HEK293 (cell line): ENCODE measurements at regions not wholly inside any gene's neighbourhood (a gene's known extent, or its start where the extent isn't known, plus 50 kb on each side); places are given as distances from the start of the nearest gene placed in this dataset.

ENCODE experiments used
- CTCF ChIA-PET: fragments of 350-600 bp; formaldehyde crosslinking; extraction: SDS; loops from one replicate; lab custom pipeline; 2021; ENCODE audit warnings: antibody characterized with exemption; lab: Yijun Ruan, JAX
- POLR2A ChIA-PET: fragments of 300-600 bp; formaldehyde crosslinking; extraction: SDS; loops from one replicate; lab custom pipeline; 2020; ENCODE audit warnings: antibody characterized with exemption, inconsistent platforms; lab: Yijun Ruan, JAX
- H3K27ac ChIP-seq: fragments of 200-500 bp; sonication (Bioruptor generic); 2 replicates; pipeline ENCODE4 v1.5.1; 2014; ENCODE audit warnings: low read depth, low read length, control low read depth, inconsistent platforms; ENCODE audit errors: extremely low read depth
- H3K36me3 ChIP-seq, 2 experiments: fragments of 200-500 bp in 1 of 2; sonication (Bioruptor generic) in 1 of 2; 1 replicate in 1 of 2; 2 replicates in 1 of 2; pipeline ENCODE4 v1.5.1; 2014 to 2017; ENCODE audit warnings: inconsistent platforms in 2 of 2, low read length in 2 of 2; ENCODE audit not compliant: control insufficient read depth in 2 of 2, insufficient read depth in 1 of 2
- H3K4me1 ChIP-seq: fragments of 200-500 bp; sonication (Bioruptor generic); 2 replicates; pipeline ENCODE4 v1.5.1; 2014; ENCODE audit warnings: mild to moderate bottlenecking, low read length, inconsistent platforms; ENCODE audit not compliant: control insufficient read depth, insufficient read depth
- H3K4me3 ChIP-seq: 2 replicates; pipeline ENCODE4 v1.5.1; 2011; ENCODE audit warnings: low read depth, mild to moderate bottlenecking, control low read depth, low read length, moderate library complexity
- H3K9me3 ChIP-seq: fragments of 200-500 bp; sonication (Bioruptor generic); 2 replicates; pipeline ENCODE4 v1.5.1; 2014; ENCODE audit warnings: low read depth, low read length, inconsistent platforms; ENCODE audit not compliant: control insufficient read depth, insufficient read depth
- MYNN ChIP-seq: fragments of 450-650 bp; formaldehyde crosslinking; IDR thresholded peaks from 2 replicates; pipeline ENCODE4 v1.5.1; 2016; ENCODE audit warnings: missing biosample characterization, missing genetic modification characterization, borderline replicate concordance
- SP7 ChIP-seq: fragments of 450-650 bp; formaldehyde crosslinking; IDR thresholded peaks from 2 replicates; pipeline ENCODE4 v1.5.1; 2016; ENCODE audit warnings: missing biosample characterization, missing genetic modification characterization
- ZBTB21 ChIP-seq: fragments of 450-650 bp; formaldehyde crosslinking; IDR thresholded peaks from 2 replicates; pipeline ENCODE4 v1.5.1; 2017; ENCODE audit warnings: missing biosample characterization, missing genetic modification characterization
- ZFHX2 ChIP-seq: fragments of 450-650 bp; formaldehyde crosslinking; conservative IDR thresholded peaks from 2 replicates; pipeline ENCODE4 v1.5.1; 2016; ENCODE audit warnings: missing biosample characterization, missing genetic modification characterization
- ZFP69B ChIP-seq: fragments of 450-650 bp; formaldehyde crosslinking; IDR thresholded peaks from 2 replicates; pipeline ENCODE4 v1.5.1; 2016; ENCODE audit warnings: missing biosample characterization, missing genetic modification characterization
- ZNF132 ChIP-seq: fragments of 450-650 bp; formaldehyde crosslinking; IDR thresholded peaks from 2 replicates; pipeline ENCODE4 v1.5.1; 2017; ENCODE audit warnings: missing biosample characterization, missing genetic modification characterization, borderline replicate concordance
- ZNF133 ChIP-seq: fragments of 450-650 bp; formaldehyde crosslinking; IDR thresholded peaks from 2 replicates; pipeline ENCODE4 v1.5.1; 2016; ENCODE audit warnings: missing biosample characterization, missing genetic modification characterization
- ZNF274 ChIP-seq, 2 experiments: fragments of 200-500 bp in 1 of 2; fragments of 450-650 bp in 1 of 2; sonication (Bioruptor generic) in 1 of 2; formaldehyde crosslinking in 1 of 2; IDR thresholded peaks; 2 replicates each; pipeline versions ENCODE4 v1.5.1 to v1.6.1; 2014 to 2016; ENCODE audit warnings: borderline replicate concordance in 1 of 2, inconsistent platforms in 1 of 2, low read length in 1 of 2, missing biosample characterization in 1 of 2, missing genetic modification characterization in 1 of 2
- ZNF37A ChIP-seq: fragments of 450-650 bp; IDR thresholded peaks from 2 replicates; pipeline ENCODE4 v1.5.1; 2018; ENCODE audit warnings: missing biosample characterization, missing genetic modification characterization
- ZNF394 ChIP-seq: fragments of 450-650 bp; formaldehyde crosslinking; IDR thresholded peaks from 2 replicates; pipeline ENCODE4 v1.5.1; 2016; ENCODE audit warnings: missing biosample characterization, missing genetic modification characterization, mild to moderate bottlenecking, moderate library complexity, borderline replicate concordance
- ZNF514 ChIP-seq: fragments of 450-650 bp; formaldehyde crosslinking; IDR thresholded peaks from 2 replicates; pipeline ENCODE4 v1.5.1; 2016; ENCODE audit warnings: missing biosample characterization, missing genetic modification characterization
- ZNF518A ChIP-seq: fragments of 450-650 bp; formaldehyde crosslinking; conservative IDR thresholded peaks from 2 replicates; pipeline ENCODE4 v1.5.1; 2016; ENCODE audit warnings: low read depth, missing biosample characterization, missing genetic modification characterization
- ZNF555 ChIP-seq: fragments of 450-650 bp; formaldehyde crosslinking; conservative IDR thresholded peaks from 2 replicates; pipeline ENCODE4 v1.5.1; 2017; ENCODE audit warnings: missing biosample characterization, mild to moderate bottlenecking, missing genetic modification characterization, inconsistent platforms
- ZNF596 ChIP-seq: fragments of 450-650 bp; IDR thresholded peaks from 2 replicates; pipeline ENCODE4 v1.5.0; 2018; ENCODE audit warnings: missing biosample characterization, mild to moderate bottlenecking, missing genetic modification characterization, moderate library complexity
- ZNF658 ChIP-seq: fragments of 450-650 bp; formaldehyde crosslinking; IDR thresholded peaks from 2 replicates; pipeline ENCODE4; 2016; ENCODE audit warnings: missing biosample characterization, missing genetic modification characterization
- ZNF747 ChIP-seq: fragments of 450-650 bp; formaldehyde crosslinking; IDR thresholded peaks from 2 replicates; pipeline ENCODE4 v1.5.1; 2016; ENCODE audit warnings: missing biosample characterization, missing genetic modification characterization
- ZNF776 ChIP-seq: fragments of 450-650 bp; formaldehyde crosslinking; IDR thresholded peaks from 2 replicates; pipeline ENCODE4 v1.5.0; 2017; ENCODE audit warnings: missing biosample characterization, missing genetic modification characterization, borderline replicate concordance
- TF ChIP-seq, protein P1 (sequence below): fragments of 450-650 bp; formaldehyde crosslinking; IDR thresholded peaks from 2 replicates; pipeline ENCODE4 v1.5.1; 2016; ENCODE audit warnings: missing biosample characterization, missing genetic modification characterization, borderline replicate concordance
- TF ChIP-seq, protein P2 (sequence below): fragments of 450-650 bp; formaldehyde crosslinking; IDR thresholded peaks from 2 replicates; pipeline ENCODE4 v1.5.0; 2017; ENCODE audit warnings: missing biosample characterization, missing genetic modification characterization, borderline replicate concordance
- TF ChIP-seq, protein P3 (sequence below): fragments of 450-650 bp; formaldehyde crosslinking; IDR thresholded peaks from 2 replicates; pipeline ENCODE4; 2016; ENCODE audit warnings: missing biosample characterization, missing genetic modification characterization

- POLR2A ChIA-PET: no interaction called here
- Histone ChIP-seq H3K4me1 (no peaks in the 10 kb centered on the region), H3K4me3 (no peak overlapping the region), H3K27ac (no peak overlapping the region)
- TF ChIP-seq ZNF514: no peak
- TF ChIP-seq ZBTB21: no peak
- no peak for TF ChIP-seq MYNN (tag by site-specific recombination)
- TF ChIP-seq, all 188 proteins: peak for 0
- CTCF ChIA-PET: interaction anchor here (0.7 kb wide), 1 partner anchor 128 kb away, joined by 4 read pairs; no protein-coding TSS in a partner anchor
- no peaks in the 10 kb centered on the region for H3K36me3 ChIP-seq
- no peaks in the 10 kb centered on the region for H3K9me3 ChIP-seq
These were observed 156.0 kb downstream of the SEC61B start for GRCh38 chr9:99377790-99378775.

GRCh38 chr9:99383536-99383935, 161.5 kb downstream of the SEC61B start:
- ChIA-PET POLR2A (no interaction called here), CTCF (no interaction called here)
- no peak overlapping the region for H3K4me3 ChIP-seq
- no peaks in the 10 kb centered on the region for H3K36me3 ChIP-seq
- H3K9me3 ChIP-seq: no peaks in the 10 kb centered on the region
- no peak overlapping the region for H3K27ac ChIP-seq
- H3K4me1 ChIP-seq: no peaks in the 10 kb centered on the region
- TF ChIP-seq, protein P1, sequence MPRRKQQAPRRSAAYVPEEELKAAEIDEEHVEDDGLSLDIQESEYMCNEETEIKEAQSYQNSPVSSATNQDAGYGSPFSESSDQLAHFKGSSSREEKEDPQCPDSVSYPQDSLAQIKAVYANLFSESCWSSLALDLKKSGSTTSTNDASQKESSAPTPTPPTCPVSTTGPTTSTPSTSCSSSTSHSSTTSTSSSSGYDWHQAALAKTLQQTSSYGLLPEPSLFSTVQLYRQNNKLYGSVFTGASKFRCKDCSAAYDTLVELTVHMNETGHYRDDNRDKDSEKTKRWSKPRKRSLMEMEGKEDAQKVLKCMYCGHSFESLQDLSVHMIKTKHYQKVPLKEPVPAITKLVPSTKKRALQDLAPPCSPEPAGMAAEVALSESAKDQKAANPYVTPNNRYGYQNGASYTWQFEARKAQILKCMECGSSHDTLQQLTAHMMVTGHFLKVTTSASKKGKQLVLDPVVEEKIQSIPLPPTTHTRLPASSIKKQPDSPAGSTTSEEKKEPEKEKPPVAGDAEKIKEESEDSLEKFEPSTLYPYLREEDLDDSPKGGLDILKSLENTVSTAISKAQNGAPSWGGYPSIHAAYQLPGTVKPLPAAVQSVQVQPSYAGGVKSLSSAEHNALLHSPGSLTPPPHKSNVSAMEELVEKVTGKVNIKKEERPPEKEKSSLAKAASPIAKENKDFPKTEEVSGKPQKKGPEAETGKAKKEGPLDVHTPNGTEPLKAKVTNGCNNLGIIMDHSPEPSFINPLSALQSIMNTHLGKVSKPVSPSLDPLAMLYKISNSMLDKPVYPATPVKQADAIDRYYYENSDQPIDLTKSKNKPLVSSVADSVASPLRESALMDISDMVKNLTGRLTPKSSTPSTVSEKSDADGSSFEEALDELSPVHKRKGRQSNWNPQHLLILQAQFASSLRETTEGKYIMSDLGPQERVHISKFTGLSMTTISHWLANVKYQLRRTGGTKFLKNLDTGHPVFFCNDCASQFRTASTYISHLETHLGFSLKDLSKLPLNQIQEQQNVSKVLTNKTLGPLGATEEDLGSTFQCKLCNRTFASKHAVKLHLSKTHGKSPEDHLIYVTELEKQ (tag by site-specific recombination): no peak
- TF ChIP-seq ZNF555: no peak
- no peak for TF ChIP-seq ZNF514
- no peak for TF ChIP-seq ZNF596 (tag by site-specific recombination)
- TF ChIP-seq ZNF658 (tag by site-specific recombination): no peak
- no peak for TF ChIP-seq ZNF274 (IDR thresholded peaks at IDR 0.05; ENCODE audit: low read length)
- no peak for TF ChIP-seq ZNF274 (tag by site-specific recombination; IDR thresholded peaks at IDR 0.05; ENCODE audit: borderline replicate concordance)
- no peak for TF ChIP-seq ZNF37A (tag by site-specific recombination)
- no peak for TF ChIP-seq ZNF518A (tag by site-specific recombination)
- TF ChIP-seq, protein P2, sequence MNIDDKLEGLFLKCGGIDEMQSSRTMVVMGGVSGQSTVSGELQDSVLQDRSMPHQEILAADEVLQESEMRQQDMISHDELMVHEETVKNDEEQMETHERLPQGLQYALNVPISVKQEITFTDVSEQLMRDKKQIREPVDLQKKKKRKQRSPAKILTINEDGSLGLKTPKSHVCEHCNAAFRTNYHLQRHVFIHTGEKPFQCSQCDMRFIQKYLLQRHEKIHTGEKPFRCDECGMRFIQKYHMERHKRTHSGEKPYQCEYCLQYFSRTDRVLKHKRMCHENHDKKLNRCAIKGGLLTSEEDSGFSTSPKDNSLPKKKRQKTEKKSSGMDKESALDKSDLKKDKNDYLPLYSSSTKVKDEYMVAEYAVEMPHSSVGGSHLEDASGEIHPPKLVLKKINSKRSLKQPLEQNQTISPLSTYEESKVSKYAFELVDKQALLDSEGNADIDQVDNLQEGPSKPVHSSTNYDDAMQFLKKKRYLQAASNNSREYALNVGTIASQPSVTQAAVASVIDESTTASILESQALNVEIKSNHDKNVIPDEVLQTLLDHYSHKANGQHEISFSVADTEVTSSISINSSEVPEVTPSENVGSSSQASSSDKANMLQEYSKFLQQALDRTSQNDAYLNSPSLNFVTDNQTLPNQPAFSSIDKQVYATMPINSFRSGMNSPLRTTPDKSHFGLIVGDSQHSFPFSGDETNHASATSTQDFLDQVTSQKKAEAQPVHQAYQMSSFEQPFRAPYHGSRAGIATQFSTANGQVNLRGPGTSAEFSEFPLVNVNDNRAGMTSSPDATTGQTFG (tag by site-specific recombination): no peak
- no peak for TF ChIP-seq ZFHX2
- TF ChIP-seq ZNF132 (tag by site-specific recombination): no peak
- TF ChIP-seq ZNF133 (tag by site-specific recombination): no peak
- no peak for TF ChIP-seq ZNF776 (tag by site-specific recombination)
- TF ChIP-seq SP7 (tag by site-specific recombination): no peak
- TF ChIP-seq, protein P3, sequence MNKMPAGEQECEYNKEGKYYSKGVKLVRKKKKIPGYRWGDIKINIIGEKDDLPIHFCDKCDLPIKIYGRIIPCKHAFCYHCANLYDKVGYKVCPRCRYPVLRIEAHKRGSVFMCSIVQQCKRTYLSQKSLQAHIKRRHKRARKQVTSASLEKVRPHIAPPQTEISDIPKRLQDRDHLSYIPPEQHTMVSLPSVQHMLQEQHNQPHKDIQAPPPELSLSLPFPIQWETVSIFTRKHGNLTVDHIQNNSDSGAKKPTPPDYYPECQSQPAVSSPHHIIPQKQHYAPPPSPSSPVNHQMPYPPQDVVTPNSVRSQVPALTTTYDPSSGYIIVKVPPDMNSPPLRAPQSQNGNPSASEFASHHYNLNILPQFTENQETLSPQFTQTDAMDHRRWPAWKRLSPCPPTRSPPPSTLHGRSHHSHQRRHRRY: no peak
- TF ChIP-seq ZNF747 (tag by site-specific recombination): no peak
- TF ChIP-seq ZFP69B (tag by site-specific recombination): no peak
- no peak for TF ChIP-seq ZNF394 (tag by site-specific recombination)
